K562 (cell line): ENCODE measurements at regions not wholly inside any gene's neighbourhood (a gene's known extent, or its start where the extent isn't known, plus 50 kb on each side); places are given as distances from the start of the nearest gene placed in this dataset.
"Not testable (repeated sequence)": the region's sequence is repeated elsewhere in the genome, so short reads cannot be mapped to it uniquely, and the experiment has no call there.

Source experiments
- ATAC-seq: fragments of 200-7000 bp; cut with Tn5 transposase; 3 replicates; pipeline ENCODE4 v1.9.1; 2020; ENCODE audit warnings: moderate library complexity
- BruUV-seq: library from RNA; stranded (reverse); fragments of 400-500 nt; replicated peaks from 2 replicates; lab custom pipeline; 2021; lab: Mats Ljungman, UMichigan
- CTCF ChIA-PET: fragments of 300-600 bp; formaldehyde crosslinking; extraction: SDS; loops from one replicate; lab custom pipeline; 2021; ENCODE audit warnings: low intra/inter-chr PET ratio; lab: Yijun Ruan, JAX
- POLR2A ChIA-PET: fragments of 300-600, 350-650 bp; sonication (Branson Sonifier 250); formaldehyde crosslinking; extraction: SDS; loops from one replicate; lab custom pipeline; 2021; ENCODE audit warnings: antibody characterized with exemption, inconsistent platforms; lab: Yijun Ruan, JAX
- DNase-seq, 4 experiments: peaks; one replicate each; pipeline versions ENCODE4 v3.0.0 to v3.0.0-alpha.2; 2011 to 2018; ENCODE audit warnings: low spot score in 3 of 4, mixed read lengths in 3 of 4; ENCODE audit errors: extremely low read depth in 1 of 4
- FAIRE-seq: peaks from 2 replicates; lab custom pipeline; 2011; peaks lifted over from hg19 to GRCh38; lab: Jason Lieb, UNC
- H2AFZ ChIP-seq: 2 replicates; pipeline ENCODE4 v1.6.0; 2011; ENCODE audit warnings: low read depth, low read length, control low read depth, inconsistent platforms
- H3K27ac ChIP-seq: fragments of 200-600 bp; 3 replicates; pipeline ENCODE4 v1.8.0; 2011; ENCODE audit warnings: low read depth, mild to moderate bottlenecking, control low read depth, inconsistent platforms, low read length, moderate library complexity, mixed read lengths; ENCODE audit errors: extremely low read depth
- H3K27me3 ChIP-seq, 2 experiments: fragments of 300-600 bp in 1 of 2; 2 replicates in 1 of 2; 3 replicates in 1 of 2; pipeline versions ENCODE4 v1.6.0 to v1.8.0; 2011; ENCODE audit warnings: inconsistent platforms in 2 of 2, low read length in 2 of 2, mild to moderate bottlenecking in 1 of 2, mixed read lengths in 1 of 2, moderate library complexity in 1 of 2; ENCODE audit not compliant: control insufficient read depth in 2 of 2, insufficient read depth in 2 of 2
- H3K36me3 ChIP-seq: fragments of 300-600 bp; 3 replicates; pipeline ENCODE4 v1.8.0; 2011; ENCODE audit warnings: mild to moderate bottlenecking, low read length, inconsistent platforms; ENCODE audit not compliant: control insufficient read depth, insufficient read depth
- H3K4me1 ChIP-seq, 2 experiments: fragments of 200-600 bp in 1 of 2; replicated peaks in 1 of 2; 2 replicates in 1 of 2; 3 replicates in 1 of 2; pipeline versions ENCODE4 v1.5.1 to v1.8.0; 2011; ENCODE audit warnings: inconsistent platforms in 2 of 2, low read length in 2 of 2, mild to moderate bottlenecking in 1 of 2, mixed read lengths in 1 of 2, moderate library complexity in 1 of 2; ENCODE audit not compliant: control insufficient read depth in 2 of 2, insufficient read depth in 2 of 2
- H3K4me2 ChIP-seq: 2 replicates; pipeline ENCODE4 v1.6.1; 2011; ENCODE audit warnings: low read length, control low read depth, inconsistent platforms, mixed read lengths; ENCODE audit not compliant: insufficient read depth
- H3K4me3 ChIP-seq: fragments of 200-600 bp; sonication (generic), shearing (Covaris generic); 2 replicates; pipeline ENCODE4 v1.5.1; 2016; ENCODE audit warnings: control low read depth, inconsistent platforms
- H3K79me2 ChIP-seq: fragments of 200-600 bp; 3 replicates; pipeline ENCODE4 v1.8.0; 2011; ENCODE audit warnings: low read length, inconsistent platforms; ENCODE audit not compliant: control insufficient read depth, insufficient read depth
- H3K9ac ChIP-seq, 2 experiments: 2 replicates each; pipeline versions ENCODE4 v1.6.0 to v1.6.1; 2011; ENCODE audit warnings: low read depth in 2 of 2, low read length in 2 of 2, control low read depth in 1 of 2, inconsistent platforms in 1 of 2, mild to moderate bottlenecking in 1 of 2, mixed read lengths in 1 of 2; ENCODE audit not compliant: insufficient read depth in 1 of 2
- H3K9me1 ChIP-seq: one replicate; pipeline ENCODE4 v1.6.0; 2011; ENCODE audit warnings: inconsistent platforms, mild to moderate bottlenecking, low read length, moderate library complexity; ENCODE audit not compliant: control insufficient read depth, insufficient read depth
- H3K9me3 ChIP-seq: replicated peaks from 2 replicates; pipeline ENCODE4 v1.5.1; 2011; ENCODE audit warnings: low read depth, low read length, inconsistent platforms; ENCODE audit not compliant: control insufficient read depth, insufficient read depth
- H4K20me1 ChIP-seq: replicated peaks from 2 replicates; pipeline ENCODE4 v1.6.1; 2011; ENCODE audit warnings: low read length, inconsistent platforms, mixed read lengths; ENCODE audit not compliant: control insufficient read depth, insufficient read depth
- ARID1B ChIP-seq: fragments of 450-650 bp; IDR thresholded peaks from 2 replicates; pipeline ENCODE4 v1.6.1; 2016; ENCODE audit warnings: antibody characterized with exemption, mild to moderate bottlenecking, inconsistent platforms
- ARNT ChIP-seq, 2 experiments: fragments of 450-650 bp; IDR thresholded peaks; 2 replicates each; pipeline ENCODE4 v1.6.1; 2016; ENCODE audit warnings: mild to moderate bottlenecking in 1 of 2
- ATF7 ChIP-seq: fragments of 450-650 bp; IDR thresholded peaks from 2 replicates; pipeline ENCODE4 v1.7.1; 2014; ENCODE audit warnings: mild to moderate bottlenecking, moderate library complexity
- CXXC5 ChIP-seq: fragments of 250-450 bp; sonication (Bioruptor Pico); IDR thresholded peaks from 2 replicates; pipeline ENCODE4 v1.8.0; 2022; ENCODE audit warnings: inconsistent platforms, mild to moderate bottlenecking, moderate library complexity
- DACH1 ChIP-seq: fragments of 450-650 bp; IDR thresholded peaks from 2 replicates; pipeline ENCODE4 v1.6.1; 2018; ENCODE audit not compliant: partially characterized antibody
- DPF2 ChIP-seq: fragments of 450-650 bp; IDR thresholded peaks from 2 replicates; pipeline ENCODE4 v1.6.1; 2016
- EP400 ChIP-seq: fragments of 450-650 bp; IDR thresholded peaks from 2 replicates; pipeline ENCODE4 v1.6.1; 2017; ENCODE audit warnings: antibody characterized with exemption, mild to moderate bottlenecking, moderate library complexity
- HDAC2 ChIP-seq: fragments of 450-650 bp; IDR thresholded peaks from 2 replicates; pipeline ENCODE4 v1.6.1; 2016; ENCODE audit warnings: mild to moderate bottlenecking
- HLTF ChIP-seq: fragments of 450-650 bp; IDR thresholded peaks from 2 replicates; pipeline ENCODE4 v1.6.1; 2016
- MECOM ChIP-seq: fragments of 250-450 bp; sonication (Bioruptor Pico); IDR thresholded peaks from 2 replicates; pipeline ENCODE4 v1.8.0; 2022; ENCODE audit warnings: inconsistent platforms
- SMARCA4 ChIP-seq: fragments of 450-650 bp; IDR thresholded peaks from 2 replicates; pipeline ENCODE4 v1.6.1; 2016
- SMARCA5 ChIP-seq: fragments of 450-650 bp; IDR thresholded peaks from 2 replicates; pipeline ENCODE4 v1.6.1; 2016
- SMARCE1 ChIP-seq: fragments of 450-650 bp; IDR thresholded peaks from 2 replicates; pipeline ENCODE4 v1.7.1; 2016; ENCODE audit warnings: mild to moderate bottlenecking
- ZBTB7A ChIP-seq: IDR thresholded peaks from 2 replicates; pipeline ENCODE4 v1.6.1; 2011; ENCODE audit warnings: low read depth, mild to moderate bottlenecking, low read length, moderate library complexity, borderline replicate concordance; ENCODE audit not compliant: control insufficient read depth
- WGBS: fragments of 100-300 bp; shearing (Covaris generic); methylation state at CpG from one replicate; pipeline ENCODE4 v1.1.6; 2016; ENCODE audit warnings: low coverage, mixed read lengths; ENCODE audit not compliant: insufficient coverage; ENCODE audit errors: missing lambda C conversion rate; 5-methylcytosine and 5-hydroxymethylcytosine counted together
- in situ Hi-C: fragments of 300-500 bp; cut with MboI; formaldehyde crosslinking; loops from 4 replicates; pipeline ENCODE4 v1.15.0; 2018; ENCODE audit warnings: inconsistent platforms, mixed read lengths
- intact Hi-C: fragments of 100-400 bp; cut with micrococcal nuclease; formaldehyde crosslinking; loops from 2 replicates; pipeline ENCODE4 v1.14.2; 2022
- TF ChIP-seq, protein P1 (sequence below): sonication (generic); IDR thresholded peaks from 2 replicates; pipeline ENCODE4 v1.6.1; 2016

DNA sequence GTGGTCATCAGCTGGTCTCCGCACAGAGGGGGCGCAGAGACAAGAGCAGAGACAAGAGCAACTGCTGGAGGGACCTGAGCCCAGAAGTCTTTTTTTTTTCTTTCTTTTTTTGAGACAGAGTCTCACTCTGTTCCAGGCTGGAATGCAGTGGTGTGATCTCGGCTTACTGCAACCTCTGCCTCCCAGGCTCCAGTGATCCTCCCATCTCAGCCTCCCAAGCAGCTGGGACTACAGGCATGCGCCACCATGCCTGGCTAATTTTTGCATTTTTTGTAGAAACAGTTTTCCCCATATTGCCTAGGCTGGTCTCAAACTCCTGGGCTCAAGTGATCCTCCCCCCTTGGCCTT, 64.3 kb upstream of the LYRM9 start:
- H3K27ac ChIP-seq, H3K9ac ChIP-seq, in situ Hi-C loops, CTCF ChIA-PET, ATAC-seq, FAIRE-seq, H3K9me3 ChIP-seq, BruUV-seq, intact Hi-C loops, H3K4me3 ChIP-seq, H3K27me3 ChIP-seq, H3K79me2 ChIP-seq, H4K20me1 ChIP-seq, DNase-seq, H3K9me1 ChIP-seq, H3K36me3 ChIP-seq: not testable (repeated sequence)
- Histone ChIP-seq H3K4me1 (peaks cover 23 to 29% of the 10 kb centered on the region in 2 experiments), H2AFZ (peak overlapping the region; percentile 73), H3K4me2 (peak overlapping the region; percentile 45)
- WGBS = 22% methylated on average over 4 of the region's 4 CpGs
- POLR2A ChIA-PET = interaction anchor here (0.6 to 1.2 kb wide), 4 partner anchors 12 to 29 kb away, joined by 3 to 4 read pairs (median 4); no protein-coding TSS in a partner anchor
- TF ChIP-seq, protein P1, sequence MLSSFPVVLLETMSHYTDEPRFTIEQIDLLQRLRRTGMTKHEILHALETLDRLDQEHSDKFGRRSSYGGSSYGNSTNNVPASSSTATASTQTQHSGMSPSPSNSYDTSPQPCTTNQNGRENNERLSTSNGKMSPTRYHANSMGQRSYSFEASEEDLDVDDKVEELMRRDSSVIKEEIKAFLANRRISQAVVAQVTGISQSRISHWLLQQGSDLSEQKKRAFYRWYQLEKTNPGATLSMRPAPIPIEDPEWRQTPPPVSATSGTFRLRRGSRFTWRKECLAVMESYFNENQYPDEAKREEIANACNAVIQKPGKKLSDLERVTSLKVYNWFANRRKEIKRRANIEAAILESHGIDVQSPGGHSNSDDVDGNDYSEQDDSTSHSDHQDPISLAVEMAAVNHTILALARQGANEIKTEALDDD = 0 out of 2 replicates have a peak, but pooled peaks have one; percentile 55
- TF ChIP-seq HDAC2 (0 out of 2 replicates have a peak, but pooled peaks have one; percentile 36), SMARCE1 (peak; percentile 23; the same call in 1 of the 2 replicates), ARNT (IDR thresholded peaks at IDR 0.05) (0 out of 4 replicates have a peak, but pooled peaks of 1 of the 2 experiments have one; percentile 7), ATF7 (0 out of 2 replicates have a peak, but pooled peaks have one; percentile 6), ARID1B (0 out of 2 replicates have a peak, but pooled peaks have one; percentile 31), DACH1 (peak; percentile 66), DPF2 (peak; percentile 64; the same call in 1 of the 2 replicates), SMARCA4 (0 out of 2 replicates have a peak, but pooled peaks have one; percentile 25), ZBTB7A (peak; percentile 25; the same call in 1 of the 2 replicates), EP400 (0 out of 2 replicates have a peak, but pooled peaks have one; percentile 14), HLTF (0 out of 2 replicates have a peak, but pooled peaks have one; percentile 22), CXXC5 (CRISPR knock-in tag) (peak; percentile 37; the same call in 1 of the 2 replicates), MECOM (CRISPR knock-in tag) (0 out of 2 replicates have a peak, but pooled peaks have one; percentile 47), SMARCA5 (0 out of 2 replicates have a peak, but pooled peaks have one; percentile 11)
